SIG-M5 treated with dmso at 0.1 percent for 504 hours (cell line): ENCODE measurements at regions not wholly inside any gene's neighbourhood (a gene's known extent, or its start where the extent isn't known, plus 50 kb on each side); places are given as distances from the start of the nearest gene placed in this dataset.
A peak's percentile ranks its signal among the peaks of the same experiment; 100 is the strongest.

Experiments
- DNase-seq: peaks from one replicate; lab custom pipeline; 2025; ENCODE audit not compliant: unreplicated experiment; lab: John Stamatoyannopoulos, UW

DNA sequence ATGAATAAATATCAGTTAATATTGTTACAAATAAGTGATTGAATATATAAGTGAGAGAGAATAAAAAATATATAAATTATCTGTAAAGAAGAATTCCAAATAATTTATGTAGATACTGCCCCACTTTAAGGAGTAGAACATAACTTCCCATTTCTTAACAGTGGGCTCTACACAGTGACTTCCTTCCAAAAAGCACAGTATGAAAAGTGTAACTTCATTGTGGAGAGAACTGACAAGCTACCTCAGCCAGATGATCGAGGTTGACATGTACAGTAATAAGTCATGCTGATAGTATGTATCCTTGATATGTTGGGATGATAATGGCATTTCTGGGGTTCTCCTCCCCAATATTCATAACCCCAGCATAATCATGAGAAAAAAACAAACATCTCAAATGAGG lies 191.9 kb upstream of the FN1 start:
- no peak for DNase-seq

- no peak for DNase-seq
Measured at GRCh38 chr2:215626812-215627281, 191.0 kb upstream of the FN1 start.

- DNase-seq, result no peak
Measured at GRCh38 chr2:215626063-215626462, 190.2 kb upstream of the FN1 start.

GRCh38 chr2:215625207-215625606 lies 189.3 kb upstream of the FN1 start:
- DNase-seq, result no peak

DNA sequence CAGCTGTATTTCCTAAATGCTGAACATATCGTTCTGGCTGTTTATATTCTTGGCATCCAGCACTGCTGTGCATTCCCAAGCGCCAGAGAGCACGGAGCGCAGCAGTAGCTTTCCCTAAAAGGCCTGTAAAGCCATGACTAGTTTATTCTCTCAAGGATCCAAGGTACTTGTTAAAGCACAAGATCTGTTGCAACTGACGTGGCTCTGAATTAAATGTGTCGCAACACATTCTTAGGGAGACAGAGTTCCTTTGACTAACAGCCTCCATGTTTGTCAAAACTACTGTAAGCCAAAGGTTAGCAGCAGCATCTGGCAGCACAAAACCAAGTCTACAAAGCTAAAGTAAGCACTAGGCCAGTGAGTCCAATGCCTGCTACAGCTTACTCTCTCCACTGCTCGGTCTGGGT lies 188.6 kb upstream of the FN1 start:
- peak; percentile 77 for DNase-seq

DNA sequence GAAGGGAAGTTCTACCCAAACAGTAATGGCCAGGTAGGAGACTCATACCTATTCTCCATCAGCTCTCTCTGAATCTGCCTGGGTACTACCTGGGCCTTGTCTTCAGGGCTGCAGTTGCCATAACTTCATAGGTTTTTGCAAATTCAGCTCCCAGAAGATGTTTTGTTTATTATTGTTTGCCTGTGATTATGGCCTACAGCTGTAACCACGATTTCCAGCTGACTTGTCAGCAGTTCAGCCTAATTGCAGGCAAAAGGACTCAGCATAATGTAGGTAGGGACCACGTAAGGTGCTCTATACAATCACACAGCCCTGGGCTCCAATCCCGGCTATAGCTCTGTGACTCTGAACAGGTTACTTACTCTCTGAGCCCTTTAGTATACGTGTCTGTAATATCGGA lies 187.0 kb upstream of the FN1 start:
- no peak for DNase-seq

GRCh38 chr2:215621381-215621780 lies 185.5 kb upstream of the FN1 start:
- no peak for DNase-seq

DNA sequence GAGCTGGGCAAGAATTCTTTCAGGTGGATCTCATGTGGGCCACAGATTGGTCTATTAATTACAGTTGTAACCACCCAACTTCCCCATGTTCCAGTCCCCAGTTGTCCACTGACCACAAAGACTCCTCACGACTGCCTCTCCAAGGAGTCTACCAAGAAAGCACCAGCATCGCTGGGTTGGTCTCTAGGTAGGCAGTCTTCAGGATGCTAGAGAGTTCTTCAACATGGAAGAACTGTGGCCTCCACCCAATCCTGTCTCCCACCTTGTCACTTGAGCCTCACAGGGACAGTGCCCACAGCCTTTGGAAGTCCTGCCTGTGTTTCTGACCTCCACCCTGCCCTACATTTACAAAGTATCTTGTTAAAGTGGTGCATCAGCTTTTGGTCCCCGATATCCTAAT lies 184.7 kb upstream of the FN1 start:
- no peak for DNase-seq

GRCh38 chr2:215619989-215620388 lies 184.1 kb upstream of the FN1 start:
- peak; percentile 75 for DNase-seq

GRCh38 chr2:215619022-215619958 lies 183.4 kb upstream of the FN1 start:
- DNase-seq, result no peak

DNA sequence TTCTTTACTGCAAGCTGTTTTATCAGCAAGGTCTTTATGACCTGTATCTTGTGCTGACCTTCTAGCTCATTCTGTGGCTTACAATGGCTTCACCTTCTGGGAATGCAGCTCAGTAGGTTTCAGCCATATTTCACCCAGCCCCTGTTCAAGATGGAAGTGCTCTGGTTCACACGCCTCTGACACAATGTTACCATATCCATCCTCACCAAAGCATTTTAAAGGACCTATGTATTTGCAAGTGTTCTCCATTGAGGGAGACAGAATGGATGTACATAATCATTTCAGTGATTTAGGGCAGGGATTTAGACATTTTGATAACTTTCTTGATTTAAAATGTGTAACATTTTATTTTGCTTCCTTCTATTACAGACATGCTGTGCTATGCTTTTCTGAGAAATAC lies 182.3 kb upstream of the FN1 start:
- DNase-seq, result no peak

GRCh38 chr2:215617060-215617824 lies 181.4 kb upstream of the FN1 start:
- DNase-seq, result no peak

- peak; percentile 41 for DNase-seq
Measured at GRCh38 chr2:215615803-215616174, 179.9 kb upstream of the FN1 start.

DNA sequence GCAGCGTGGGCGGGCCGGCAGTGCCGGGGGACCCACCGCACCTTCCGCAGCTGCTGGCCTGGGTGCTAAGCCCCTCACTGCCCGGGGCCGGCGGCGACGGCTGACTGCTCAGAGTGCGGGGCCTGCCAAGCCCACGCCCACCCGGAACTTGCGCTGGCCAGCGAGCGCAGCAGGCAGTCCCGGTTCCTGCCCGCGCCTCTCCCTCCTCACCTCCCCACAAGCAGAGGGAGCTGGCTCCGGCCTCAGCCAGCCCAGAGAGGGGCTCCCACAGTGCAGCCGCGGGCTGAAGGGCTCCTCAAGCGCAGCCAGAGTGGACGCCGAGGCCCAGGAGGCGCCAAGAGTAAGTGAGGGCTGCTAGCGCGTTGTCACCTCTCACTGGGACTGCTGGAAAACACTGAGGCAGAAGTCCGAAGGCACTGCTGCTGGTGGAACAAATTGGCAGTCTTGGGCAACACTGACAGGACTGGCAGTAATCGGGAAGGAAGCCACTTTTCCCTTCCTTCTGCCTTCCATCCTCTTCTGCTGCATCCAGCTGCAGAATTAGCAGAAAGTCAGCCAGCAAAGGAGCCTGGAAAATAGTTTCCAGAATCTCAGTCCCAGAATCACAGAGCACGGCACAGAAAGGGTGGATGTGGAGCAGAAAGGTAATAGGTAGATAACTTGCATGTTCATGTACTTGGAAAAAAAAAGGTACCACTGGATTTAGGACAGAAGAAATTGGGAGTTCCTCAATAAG lies 179.4 kb upstream of the FN1 start:
- no peak for DNase-seq

- no peak for DNase-seq
Measured at GRCh38 chr2:215614296-215614695, 178.4 kb upstream of the FN1 start.

GRCh38 chr2:215613888-215614287 lies 178.0 kb upstream of the FN1 start:
- DNase-seq, result no peak

DNA sequence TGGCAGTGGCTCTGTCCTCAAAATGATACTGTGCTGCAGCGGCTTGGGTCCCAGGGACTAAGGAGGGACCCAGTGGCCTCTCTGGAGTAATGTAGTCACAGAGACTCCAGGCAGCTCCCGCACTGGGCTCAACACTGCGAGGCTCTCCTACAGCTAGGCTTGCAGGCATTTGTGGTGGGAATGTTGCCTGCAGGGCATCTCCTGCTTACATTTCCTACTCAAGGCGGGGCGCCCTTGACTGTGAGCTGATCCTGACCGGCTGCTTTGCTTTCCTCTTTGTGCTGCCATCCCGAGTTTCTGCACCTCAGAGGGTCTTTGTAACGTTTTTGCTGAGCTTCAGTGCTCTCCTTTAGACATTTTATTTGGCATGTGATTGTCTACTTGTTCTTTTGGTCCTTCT lies 177.4 kb upstream of the FN1 start:
- DNase-seq, result no peak

DNA sequence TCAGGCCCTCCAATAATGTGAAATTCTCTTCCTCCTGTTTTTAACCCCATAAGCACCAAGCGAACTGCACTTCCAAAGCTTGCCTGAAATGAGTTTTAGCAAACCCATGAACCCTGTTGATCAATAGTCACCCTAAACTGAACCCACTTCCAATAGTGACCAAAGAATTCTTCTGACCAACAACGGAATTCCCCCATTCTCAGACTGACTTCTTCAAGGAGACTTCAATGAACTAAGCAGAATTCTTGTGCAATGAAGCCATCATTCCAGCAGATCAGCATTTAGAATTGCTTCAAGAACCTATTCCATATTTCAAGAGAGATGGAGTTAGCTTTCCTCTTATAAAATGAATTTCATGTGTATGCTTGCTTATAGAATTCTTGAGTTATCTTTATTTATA lies 176.9 kb upstream of the FN1 start:
- no peak for DNase-seq

GRCh38 chr2:215611609-215612386 lies 175.9 kb upstream of the FN1 start:
- peak; percentile 22 for DNase-seq
